OCI-LY7 (cell line): ENCODE measurements at regions not wholly inside any gene's neighbourhood (a gene's known extent, or its start where the extent isn't known, plus 50 kb on each side); places are given as distances from the start of the nearest gene placed in this dataset.

Experiments
- BruUV-seq: library from RNA; stranded (reverse); fragments of 400-500 nt; replicated peaks from 2 replicates; lab custom pipeline; 2021; lab: Mats Ljungman, UMichigan
- CTCF ChIA-PET: fragments of 300-600 bp; sonication (Branson Sonifier 250); formaldehyde crosslinking; loops from one replicate; lab custom pipeline; 2022; ENCODE audit warnings: antibody characterized with exemption; ENCODE audit not compliant: unreplicated experiment; lab: Charles Lee
- POLR2A ChIA-PET: fragments of 300-600 bp; sonication (Branson Sonifier 250); formaldehyde crosslinking; loops from one replicate; lab custom pipeline; 2022; ENCODE audit warnings: antibody characterized with exemption; lab: Charles Lee
- DNase-seq: peaks from one replicate; pipeline ENCODE4 v3.0.0-alpha.2; 2015; ENCODE audit warnings: low spot score
- H2AFZ ChIP-seq: fragments of 200-600 bp; sonication (generic), shearing (Covaris generic); 2 replicates; pipeline ENCODE4 v1.6.1; 2014; ENCODE audit warnings: mild to moderate bottlenecking, antibody characterized with exemption, low read length, moderate library complexity
- H3K27ac ChIP-seq: fragments of 200-600 bp; sonication (generic); 2 replicates; pipeline ENCODE4 v1.5.1; 2014; ENCODE audit warnings: mixed run types, low read depth, mild to moderate bottlenecking, moderate library complexity, low read length, inconsistent platforms; ENCODE audit not compliant: poor library complexity, severe bottlenecking
- H3K36me3 ChIP-seq: fragments of 200-600 bp; sonication (generic); 2 replicates; pipeline ENCODE4 v1.6.1; 2014; ENCODE audit warnings: mild to moderate bottlenecking, antibody characterized with exemption, low read length, moderate library complexity, mixed read lengths; ENCODE audit not compliant: insufficient read depth
- H3K4me1 ChIP-seq: fragments of 200-600 bp; sonication (generic); 2 replicates; pipeline ENCODE4 v1.5.1; 2014; ENCODE audit warnings: mild to moderate bottlenecking, low read length; ENCODE audit not compliant: insufficient read depth, poor library complexity, severe bottlenecking
- H3K4me2 ChIP-seq: fragments of 200-600 bp; sonication (generic); 2 replicates; pipeline ENCODE4 v1.6.1; 2014; ENCODE audit warnings: mild to moderate bottlenecking, low read length
- H3K4me3 ChIP-seq: fragments of 200-600 bp; sonication (generic); 2 replicates; pipeline ENCODE4 v1.5.1; 2014; ENCODE audit warnings: mild to moderate bottlenecking, low read depth, low read length; ENCODE audit not compliant: poor library complexity, severe bottlenecking
- H3K79me2 ChIP-seq: fragments of 200-600 bp; sonication (generic); 2 replicates; pipeline ENCODE4 v1.6.1; 2016; ENCODE audit warnings: low read depth, mild to moderate bottlenecking, low read length, moderate library complexity, mixed read lengths; ENCODE audit not compliant: insufficient read depth
- H3K9me2 ChIP-seq: fragments of 200-600 bp; sonication (generic); 2 replicates; pipeline ENCODE4 v1.6.1; 2016; ENCODE audit warnings: mild to moderate bottlenecking, low read length, mixed read lengths; ENCODE audit not compliant: insufficient read depth
- H3K9me3 ChIP-seq: fragments of 200-600 bp; sonication (generic); 2 replicates; pipeline ENCODE4 v1.6.1; 2014; ENCODE audit warnings: mild to moderate bottlenecking, mixed run types, low read length, mixed read lengths
- H4K20me1 ChIP-seq: fragments of 200-600 bp; sonication (generic); 2 replicates; pipeline ENCODE4 v1.6.1; 2014; ENCODE audit warnings: mild to moderate bottlenecking, antibody characterized with exemption, low read length, moderate library complexity, mixed read lengths; ENCODE audit not compliant: insufficient read depth
- CTCF ChIP-seq: fragments of 200-600 bp; sonication (generic); conservative IDR thresholded peaks from 2 replicates; pipeline ENCODE4 v1.5.1; 2014; ENCODE audit warnings: mild to moderate bottlenecking, antibody characterized with exemption, low read length, moderate library complexity, mixed read lengths
- EZH2phosphoT487 ChIP-seq: fragments of 200-600 bp; sonication (generic); IDR thresholded peaks from 2 replicates; pipeline ENCODE4 v1.6.1; 2018; ENCODE audit warnings: low read depth, borderline replicate concordance, mild to moderate bottlenecking, mixed run types, antibody characterized with exemption, low read length, moderate library complexity, mixed read lengths
- intact Hi-C: fragments of 100-400 bp; cut with micrococcal nuclease; formaldehyde crosslinking; loops from one replicate; pipeline ENCODE4 v1.10.0; 2022; ENCODE audit not compliant: unreplicated experiment

GRCh38 chr3:74366331-74366730 is 248.1 kb downstream of the CNTN3 start:
- no TSS peak for BruUV-seq
- Histone ChIP-seq H3K27ac (no peak overlapping the region), H3K79me2 (no peaks in the 10 kb centered on the region), H3K36me3 (no peaks in the 10 kb centered on the region), H2AFZ (no peak overlapping the region), H3K4me1 (no peaks in the 10 kb centered on the region), H3K4me2 (no peak overlapping the region), H3K4me3 (no peak overlapping the region), H3K9me2 (no peaks in the 10 kb centered on the region), H4K20me1 (no peaks in the 10 kb centered on the region), H3K9me3 (no peaks in the 10 kb centered on the region)
- CTCF ChIA-PET: no interaction called here
- intact Hi-C loops: no loop called here
- no peak for DNase-seq
- POLR2A ChIA-PET: no interaction called here
- TF ChIP-seq EZH2phosphoT487 (no peak), CTCF (no peak)

GRCh38 chr3:74363346-74363745 is 251.1 kb downstream of the CNTN3 start:
- H3K9me2 ChIP-seq: no peaks in the 10 kb centered on the region
- ChIA-PET CTCF (no interaction called here), POLR2A (no interaction called here)
- BruUV-seq: no TSS peak
- DNase-seq: no peak
- no peaks in the 10 kb centered on the region for H4K20me1 ChIP-seq
- no peak overlapping the region for H3K27ac ChIP-seq
- intact Hi-C loops: no loop called here
- no peak overlapping the region for H3K4me3 ChIP-seq
- no peaks in the 10 kb centered on the region for H3K36me3 ChIP-seq
- H2AFZ ChIP-seq: no peak overlapping the region
- no peak overlapping the region for H3K4me2 ChIP-seq
- H3K79me2 ChIP-seq: no peaks in the 10 kb centered on the region
- H3K4me1 ChIP-seq: no peaks in the 10 kb centered on the region
- TF ChIP-seq CTCF (no peak), EZH2phosphoT487 (no peak)
- H3K9me3 ChIP-seq: no peaks in the 10 kb centered on the region

GRCh38 chr3:74360406-74360805 is 254.1 kb downstream of the CNTN3 start:
- Histone ChIP-seq H3K27ac (no peak overlapping the region), H3K79me2 (no peaks in the 10 kb centered on the region), H3K9me2 (no peaks in the 10 kb centered on the region), H4K20me1 (no peaks in the 10 kb centered on the region), H3K4me1 (no peaks in the 10 kb centered on the region), H3K4me2 (no peak overlapping the region), H2AFZ (no peak overlapping the region), H3K36me3 (no peaks in the 10 kb centered on the region), H3K4me3 (no peak overlapping the region), H3K9me3 (no peaks in the 10 kb centered on the region)
- POLR2A ChIA-PET: no interaction called here
- TF ChIP-seq CTCF (no peak), EZH2phosphoT487 (no peak)
- intact Hi-C loops: no loop called here
- CTCF ChIA-PET: no interaction called here
- no TSS peak for BruUV-seq
- no peak for DNase-seq
